ENCODE measurements at regions not wholly inside any gene's neighbourhood (a gene's known extent, or its start where the extent isn't known, plus 50 kb on each side); places are given as distances from the start of the nearest gene placed in this dataset.

GRCh38 chr1:227391879-227392278 is 73.6 kb upstream of the CDC42BPA start:
- no peak for DNase-seq
- intact Hi-C loops (cut with DNase I), result no loop called here

DNA sequence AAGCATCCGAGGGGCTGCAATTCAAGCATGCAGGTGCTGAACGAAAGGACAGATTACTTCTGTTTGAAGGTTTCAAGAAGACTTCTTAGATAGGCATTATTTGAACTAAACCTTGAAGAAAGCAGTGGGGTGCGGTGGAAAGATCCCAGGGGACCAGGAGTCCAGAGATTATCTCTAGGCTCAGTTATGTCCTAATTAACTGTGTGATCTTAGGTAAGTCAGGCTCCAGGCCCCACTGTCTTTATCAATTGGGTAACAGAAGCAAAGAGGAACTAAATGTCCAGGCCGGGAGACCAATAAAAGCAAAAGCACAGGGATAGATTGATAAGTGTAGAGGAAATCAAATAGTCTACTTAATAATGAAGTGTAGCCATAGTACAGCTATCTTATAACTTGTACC is 72.9 kb upstream of the CDC42BPA start:
- DNase-seq (no peak), ATAC-seq (no peak), FAIRE-seq (no peak)
- TF ChIP-seq CTCF (IDR thresholded peaks at IDR 0.05), result no peak
- Histone ChIP-seq H3K36me3 (no peaks in the 10 kb centered on the region), H3K27me3 (no peaks in the 10 kb centered on the region), H3K4me3 (no peak overlapping the region), H3K4me1 (no peaks in the 10 kb centered on the region), H3K9me3 (no peaks in the 10 kb centered on the region), H3K27ac (no peak overlapping the region)
- 83 to 85% methylated on average over 4 of the region's 4 CpGs for WGBS, 2 donors
- intact Hi-C loops (cut with DNase I), result no loop called here

More at GRCh38 chr1:227391879-227392278, 73.6 kb upstream of the CDC42BPA start:
- Histone ChIP-seq H3K4me3 (no peak overlapping the region), H3K36me3 (no peaks in the 10 kb centered on the region), H3K9me3 (no peaks in the 10 kb centered on the region), H3K27ac (no peak overlapping the region), H3K4me1 (no peaks in the 10 kb centered on the region), H3K27me3 (no peaks in the 10 kb centered on the region)
- 31 to 36% methylated on average over 4 of the region's 4 CpGs for WGBS, 2 donors
- no peak for ATAC-seq
- no peak for TF ChIP-seq CTCF (IDR thresholded peaks at IDR 0.05)
- no peak for FAIRE-seq

GRCh38 chr1:227390525-227390924 is 72.2 kb upstream of the CDC42BPA start:
- Histone ChIP-seq H3K4me3 (no peak overlapping the region), H3K9me3 (no peaks in the 10 kb centered on the region), H3K27me3 (no peaks in the 10 kb centered on the region), H3K27ac (no peak overlapping the region), H3K4me1 (no peaks in the 10 kb centered on the region), H3K36me3 (no peaks in the 10 kb centered on the region)
- WGBS, 2 donors, result 71 to 79% methylated on average over 2 of the region's 2 CpGs
- FAIRE-seq (no peak), ATAC-seq (no peak), DNase-seq (no peak)
- intact Hi-C loops (cut with DNase I), result no loop called here
- no peak for TF ChIP-seq CTCF (IDR thresholded peaks at IDR 0.05)

GRCh38 chr1:227388214-227389168 is 70.2 kb upstream of the CDC42BPA start:
- intact Hi-C loops (cut with DNase I), result no loop called here
- H3K27ac ChIP-seq, result no peak overlapping the region
- FAIRE-seq, result no peak
- H3K9me3 ChIP-seq, result no peaks in the 10 kb centered on the region
- no peak for ATAC-seq
- no peak overlapping the region for H3K4me3 ChIP-seq
- DNase-seq, result no peak
- no peaks in the 10 kb centered on the region for H3K4me1 ChIP-seq
- 42 to 43% methylated on average over 4 of the region's 4 CpGs for WGBS, 2 donors
- TF ChIP-seq CTCF (IDR thresholded peaks at IDR 0.05), result no peak
- H3K36me3 ChIP-seq, result no peaks in the 10 kb centered on the region
- no peaks in the 10 kb centered on the region for H3K27me3 ChIP-seq

GRCh38 chr1:227379555-227379892 is 61.2 kb upstream of the CDC42BPA start:
- no peaks in the 10 kb centered on the region for H3K36me3 ChIP-seq
- no peak for DNase-seq
- no peak for TF ChIP-seq CTCF (IDR thresholded peaks at IDR 0.05)
- H3K4me1 ChIP-seq, result no peaks in the 10 kb centered on the region
- H3K4me3 ChIP-seq, result no peak overlapping the region
- intact Hi-C loops (cut with DNase I), result no loop called here
- H3K27ac ChIP-seq, result no peak overlapping the region
- no peaks in the 10 kb centered on the region for H3K27me3 ChIP-seq
- H3K9me3 ChIP-seq, result no peaks in the 10 kb centered on the region
- FAIRE-seq, result no peak
- ATAC-seq, result no peak
- 91 to 94% methylated on average over 6 of the region's 6 CpGs for WGBS, 2 donors
